DND-41 (cell line): ENCODE measurements at regions not wholly inside any gene's neighbourhood (a gene's known extent, or its start where the extent isn't known, plus 50 kb on each side); places are given as distances from the start of the nearest gene placed in this dataset.

ENCODE experiments used
- ATAC-seq: fragments of 200-7000 bp; cut with Tn5 transposase; 3 replicates; pipeline ENCODE4 v1.9.1; 2021; ENCODE audit warnings: low read depth; ENCODE audit not compliant: insufficient read depth
- DNase-seq: peaks from one replicate; pipeline ENCODE4 v3.0.0-alpha.2; 2020
- H2AFZ ChIP-seq: 2 replicates; pipeline ENCODE4 v1.6.0; 2012; ENCODE audit warnings: low read depth, low read length
- H3K27ac ChIP-seq: 2 replicates; pipeline ENCODE4 v1.5.1; 2012; ENCODE audit warnings: low read length, inconsistent platforms
- H3K27me3 ChIP-seq: fragments of 200-600 bp; sonication (generic); 2 replicates; pipeline ENCODE4 v1.6.0; 2012; ENCODE audit warnings: low read length, mild to moderate bottlenecking, inconsistent platforms; ENCODE audit not compliant: insufficient read depth, poor library complexity
- H3K36me3 ChIP-seq: 2 replicates; pipeline ENCODE4 v1.5.1; 2012; ENCODE audit warnings: low read length, inconsistent platforms; ENCODE audit not compliant: insufficient read depth
- H3K4me1 ChIP-seq: 2 replicates; pipeline ENCODE4 v1.5.1; 2012; ENCODE audit warnings: mild to moderate bottlenecking, low read length; ENCODE audit not compliant: insufficient read depth
- H3K4me2 ChIP-seq: 2 replicates; pipeline ENCODE4 v1.6.0; 2012; ENCODE audit warnings: mild to moderate bottlenecking, moderate library complexity, low read length, inconsistent platforms; ENCODE audit not compliant: insufficient read depth
- H3K4me3 ChIP-seq, 2 experiments: fragments of 200-600 bp in 1 of 2; shearing (Covaris generic) in 1 of 2; 2 replicates each; pipeline ENCODE4 v1.5.1; 2012 to 2016; ENCODE audit warnings: inconsistent platforms in 2 of 2, low read length in 2 of 2, mild to moderate bottlenecking in 2 of 2, low read depth in 1 of 2, moderate library complexity in 1 of 2
- H3K79me2 ChIP-seq: 2 replicates; pipeline ENCODE4 v1.6.0; 2012; ENCODE audit warnings: low read length, inconsistent platforms; ENCODE audit not compliant: insufficient read depth
- H3K9ac ChIP-seq: 2 replicates; pipeline ENCODE4 v1.6.0; 2012; ENCODE audit warnings: low read depth, mild to moderate bottlenecking, inconsistent platforms, low read length, moderate library complexity
- H3K9me3 ChIP-seq: 2 replicates; pipeline ENCODE4 v1.5.1; 2012; ENCODE audit warnings: low read length, moderate library complexity, mild to moderate bottlenecking, inconsistent platforms; ENCODE audit not compliant: insufficient read depth, severe bottlenecking
- H4K20me1 ChIP-seq: 2 replicates; pipeline ENCODE4 v1.6.0; 2012; ENCODE audit warnings: low read length; ENCODE audit not compliant: insufficient read depth
- EZH2 ChIP-seq: IDR thresholded peaks from 3 replicates; pipeline ENCODE4 v1.6.1; 2012; ENCODE audit warnings: borderline replicate concordance, low read depth, mild to moderate bottlenecking, moderate library complexity, low read length, inconsistent platforms; ENCODE audit not compliant: severe bottlenecking
- TF ChIP-seq, protein P1 (sequence below): IDR thresholded peaks from 2 replicates; pipeline ENCODE4 v1.5.1; 2012; ENCODE audit warnings: borderline replicate concordance, low read length, moderate library complexity, mild to moderate bottlenecking; ENCODE audit not compliant: poor library complexity, severe bottlenecking; ENCODE audit errors: extremely low read depth

DNA sequence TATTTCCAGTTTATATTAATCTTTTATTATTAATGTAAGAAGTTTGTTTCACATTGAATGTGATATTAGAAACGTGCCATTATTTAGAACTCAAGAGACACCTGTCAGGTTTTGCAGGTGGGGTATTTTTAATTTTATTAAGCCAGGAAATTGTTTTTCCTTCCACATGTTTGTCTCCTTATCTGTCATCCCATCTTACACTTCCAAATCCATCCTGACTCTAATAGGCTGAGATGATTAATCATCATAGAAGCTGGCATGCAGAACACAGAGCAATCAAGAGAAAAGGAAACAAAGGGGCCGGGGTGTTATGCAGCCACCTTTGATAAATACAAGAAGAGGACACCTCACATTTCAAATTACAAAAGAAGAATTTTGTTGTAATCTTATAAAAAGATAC, 506.5 kb downstream of the ISL1 start:
- DNase-seq: no peak
- no peaks in the 10 kb centered on the region for H3K27me3 ChIP-seq
- no peaks in the 10 kb centered on the region for H4K20me1 ChIP-seq
- TF ChIP-seq, protein P1, sequence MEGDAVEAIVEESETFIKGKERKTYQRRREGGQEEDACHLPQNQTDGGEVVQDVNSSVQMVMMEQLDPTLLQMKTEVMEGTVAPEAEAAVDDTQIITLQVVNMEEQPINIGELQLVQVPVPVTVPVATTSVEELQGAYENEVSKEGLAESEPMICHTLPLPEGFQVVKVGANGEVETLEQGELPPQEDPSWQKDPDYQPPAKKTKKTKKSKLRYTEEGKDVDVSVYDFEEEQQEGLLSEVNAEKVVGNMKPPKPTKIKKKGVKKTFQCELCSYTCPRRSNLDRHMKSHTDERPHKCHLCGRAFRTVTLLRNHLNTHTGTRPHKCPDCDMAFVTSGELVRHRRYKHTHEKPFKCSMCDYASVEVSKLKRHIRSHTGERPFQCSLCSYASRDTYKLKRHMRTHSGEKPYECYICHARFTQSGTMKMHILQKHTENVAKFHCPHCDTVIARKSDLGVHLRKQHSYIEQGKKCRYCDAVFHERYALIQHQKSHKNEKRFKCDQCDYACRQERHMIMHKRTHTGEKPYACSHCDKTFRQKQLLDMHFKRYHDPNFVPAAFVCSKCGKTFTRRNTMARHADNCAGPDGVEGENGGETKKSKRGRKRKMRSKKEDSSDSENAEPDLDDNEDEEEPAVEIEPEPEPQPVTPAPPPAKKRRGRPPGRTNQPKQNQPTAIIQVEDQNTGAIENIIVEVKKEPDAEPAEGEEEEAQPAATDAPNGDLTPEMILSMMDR: no peak
- TF ChIP-seq EZH2: no peak
- no peak overlapping the region for H3K27ac ChIP-seq
- no peak for ATAC-seq
- H3K4me2 ChIP-seq: no peak overlapping the region
- no peaks in the 10 kb centered on the region for H3K36me3 ChIP-seq
- no peak overlapping the region for H3K4me3 ChIP-seq
- H3K9ac ChIP-seq: no peak overlapping the region
- H2AFZ ChIP-seq: no peak overlapping the region
- H3K79me2 ChIP-seq: no peaks in the 10 kb centered on the region
- no peaks in the 10 kb centered on the region for H3K9me3 ChIP-seq
- H3K4me1 ChIP-seq: no peaks in the 10 kb centered on the region

DNA sequence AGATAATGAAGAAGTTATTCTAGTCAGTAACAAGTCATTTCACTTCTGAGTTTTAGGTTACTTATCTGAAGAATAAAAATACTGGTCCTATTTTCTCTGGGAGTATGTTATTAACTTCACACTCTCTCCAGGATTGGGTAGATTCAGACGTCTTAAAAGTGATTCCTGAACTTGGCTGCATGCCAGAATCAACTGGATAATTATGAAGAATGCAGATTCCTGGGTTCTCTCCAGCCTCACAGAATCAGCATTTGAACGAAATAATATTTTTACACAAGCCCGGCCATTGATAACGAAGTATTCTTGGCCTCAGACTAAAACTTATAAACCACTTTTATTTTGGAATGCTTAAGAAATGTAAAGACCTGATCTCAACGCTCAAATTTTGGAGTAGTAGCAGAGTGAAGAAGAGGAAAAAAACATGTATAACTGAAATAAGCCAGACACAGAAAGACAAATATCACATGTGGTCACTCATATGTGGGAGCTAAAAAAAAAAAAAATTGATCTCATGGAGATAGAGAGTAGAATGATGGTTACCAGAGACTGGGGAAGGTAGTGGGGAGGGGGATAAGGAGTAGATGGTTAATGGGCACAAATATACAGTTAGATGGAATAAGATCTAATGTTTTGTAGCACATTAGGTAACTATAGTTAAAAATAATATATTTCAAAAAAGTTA, 507.3 kb downstream of the ISL1 start:
- Histone ChIP-seq H3K4me1 (no peaks in the 10 kb centered on the region), H3K79me2 (no peaks in the 10 kb centered on the region), H3K27me3 (no peaks in the 10 kb centered on the region), H4K20me1 (no peaks in the 10 kb centered on the region), H3K9ac (no peak overlapping the region), H2AFZ (no peak overlapping the region), H3K4me3 (no peak overlapping the region), H3K36me3 (no peaks in the 10 kb centered on the region), H3K27ac (no peak overlapping the region), H3K4me2 (no peak overlapping the region), H3K9me3 (no peaks in the 10 kb centered on the region)
- TF ChIP-seq EZH2: no peak
- TF ChIP-seq, protein P1: no peak
- ATAC-seq (no peak), DNase-seq (no peak)

DNA sequence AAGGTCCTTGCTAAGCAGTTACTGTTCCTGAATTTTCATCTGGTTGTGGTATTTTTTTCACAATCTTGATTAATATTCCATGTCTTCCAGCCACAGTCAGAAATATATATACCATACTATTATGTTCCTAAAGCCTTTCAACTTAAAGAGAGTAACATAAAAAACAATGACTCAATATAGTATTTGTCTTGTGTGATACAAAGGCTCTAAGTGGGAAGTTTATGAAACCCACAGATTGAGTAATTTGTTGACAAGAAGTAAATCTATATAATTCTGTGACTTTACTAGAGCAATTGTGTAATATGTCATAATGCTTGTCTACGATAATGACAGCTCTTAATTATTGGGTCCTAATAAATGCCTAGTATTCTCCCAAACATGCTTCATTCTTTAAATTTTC, 509.4 kb downstream of the ISL1 start:
- no peak overlapping the region for H3K9ac ChIP-seq
- no peak for DNase-seq
- H3K4me3 ChIP-seq: no peak overlapping the region
- H3K4me1 ChIP-seq: no peaks in the 10 kb centered on the region
- H3K4me2 ChIP-seq: no peak overlapping the region
- no peak for ATAC-seq
- no peaks in the 10 kb centered on the region for H3K27me3 ChIP-seq
- H3K27ac ChIP-seq: no peak overlapping the region
- no peaks in the 10 kb centered on the region for H4K20me1 ChIP-seq
- H3K79me2 ChIP-seq: no peaks in the 10 kb centered on the region
- TF ChIP-seq, protein P1: no peak
- no peak for TF ChIP-seq EZH2
- no peaks in the 10 kb centered on the region for H3K9me3 ChIP-seq
- H3K36me3 ChIP-seq: no peaks in the 10 kb centered on the region
- H2AFZ ChIP-seq: no peak overlapping the region

DNA sequence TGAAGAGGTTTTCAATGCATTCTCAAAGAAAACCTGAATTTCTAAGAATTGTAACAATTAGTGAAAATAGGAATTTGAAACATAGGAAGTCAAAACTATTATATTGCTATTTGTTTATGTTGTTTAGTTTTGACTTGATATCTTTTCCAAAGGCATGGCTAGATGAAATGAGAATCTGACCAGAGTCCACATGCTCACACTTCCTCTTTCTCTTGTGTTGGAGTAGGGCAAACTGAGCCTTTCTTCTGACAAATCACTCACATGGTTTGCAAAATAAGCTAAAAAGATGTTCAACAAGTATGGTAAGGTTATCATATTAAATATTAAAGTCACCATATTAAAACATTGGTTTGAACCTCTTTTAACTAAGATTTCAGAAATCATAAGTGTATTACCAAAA, 512.6 kb downstream of the ISL1 start:
- Histone ChIP-seq H4K20me1 (no peaks in the 10 kb centered on the region), H3K36me3 (no peaks in the 10 kb centered on the region), H3K9ac (no peak overlapping the region), H3K4me1 (no peaks in the 10 kb centered on the region), H3K9me3 (no peaks in the 10 kb centered on the region), H3K27me3 (no peaks in the 10 kb centered on the region), H3K79me2 (no peaks in the 10 kb centered on the region), H2AFZ (no peak overlapping the region), H3K4me3 (no peak overlapping the region), H3K4me2 (no peak overlapping the region), H3K27ac (no peak overlapping the region)
- no peak for DNase-seq
- no peak for ATAC-seq
- TF ChIP-seq EZH2: no peak
- TF ChIP-seq, protein P1: no peak
